NCI-H2107 (cell line): ENCODE measurements at regions not wholly inside any gene's neighbourhood (a gene's known extent, or its start where the extent isn't known, plus 50 kb on each side); places are given as distances from the start of the nearest gene placed in this dataset.

Experiments used
- DNase-seq: peaks from one replicate; lab custom pipeline; 2025; lab: John Stamatoyannopoulos, UW

GRCh38 chr10:25114036-25114411 lies 60.8 kb upstream of the GPR158 start:
- DNase-seq = no peak

DNA sequence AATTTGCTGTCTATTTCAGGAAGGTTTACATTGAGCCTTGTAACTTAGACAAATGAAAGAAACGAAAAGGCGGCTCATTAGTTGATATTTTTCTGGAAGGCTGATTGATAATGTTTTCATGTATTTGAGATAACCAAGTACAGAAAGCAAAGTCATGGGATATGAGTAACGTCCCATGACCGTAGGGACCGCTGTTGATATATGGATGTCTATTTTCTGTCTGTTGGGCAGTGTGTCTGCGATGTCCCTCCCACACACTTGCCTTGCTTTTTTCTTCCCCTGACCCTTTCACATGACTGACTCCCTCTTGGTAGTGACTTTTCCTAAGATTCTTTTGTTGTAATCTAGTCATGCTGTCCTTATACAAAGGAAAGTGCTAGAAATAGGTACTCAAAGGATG lies 57.0 kb upstream of the GPR158 start:
- no peak for DNase-seq

GRCh38 chr10:25120188-25120587 lies 54.6 kb upstream of the GPR158 start:
- DNase-seq = no peak
